HepG2 (cell line): ENCODE measurements at regions not wholly inside any gene's neighbourhood (a gene's known extent, or its start where the extent isn't known, plus 50 kb on each side); places are given as distances from the start of the nearest gene placed in this dataset.

ENCODE experiments used
- CSRNP2 ChIP-seq: sonication (generic); formaldehyde crosslinking; conservative IDR thresholded peaks from 2 replicates; pipeline ENCODE4 v1.8.0; 2022; ENCODE audit warnings: low read depth, missing genetic modification reagents
- FOSL1 ChIP-seq: sonication (generic); formaldehyde crosslinking; IDR thresholded peaks from 2 replicates; pipeline ENCODE4 v1.9.0; 2021; ENCODE audit warnings: missing genetic modification reagents, borderline replicate concordance
- FOXA1 ChIP-seq, 2 experiments: fragments of 450-650 bp in 1 of 2; sonication (generic) in 1 of 2; formaldehyde crosslinking in 1 of 2; IDR thresholded peaks; 2 replicates each; pipeline versions ENCODE4 v1.4.0 to v1.6.1; 2016 to 2020; ENCODE audit warnings: missing genetic modification reagents in 1 of 2
- TEAD3 ChIP-seq: optimal IDR thresholded peaks from 2 replicates; pipeline ENCODE3; 2016; ENCODE audit warnings: borderline replicate concordance
- ZFP36L1 ChIP-seq: sonication (generic); formaldehyde crosslinking; IDR thresholded peaks from 2 replicates; pipeline ENCODE4 v1.8.0; 2022; ENCODE audit warnings: mild to moderate bottlenecking, missing genetic modification reagents, moderate library complexity
- ZNF24 ChIP-seq: fragments of 450-650 bp; IDR thresholded peaks from 2 replicates; pipeline ENCODE4 v1.6.1; 2017; ENCODE audit warnings: antibody characterized with exemption, mild to moderate bottlenecking
- ZNF496 ChIP-seq: sonication (generic); formaldehyde crosslinking; IDR thresholded peaks from 2 replicates; pipeline ENCODE4 v1.8.1; 2023; ENCODE audit warnings: mild to moderate bottlenecking, moderate library complexity, missing genetic modification reagents; ENCODE audit not compliant: insufficient replicate concordance
- ZNF503 ChIP-seq: sonication (generic); formaldehyde crosslinking; IDR thresholded peaks from 2 replicates; pipeline ENCODE4 v1.4.0; 2020; ENCODE audit warnings: missing genetic modification reagents

- TF ChIP-seq TEAD3 (CRISPR knock-in tag) (no peak), ZNF496 (CRISPR knock-in tag) (no peak), CSRNP2 (CRISPR knock-in tag) (no peak), ZNF24 (no peak), FOXA1 (IDR thresholded peaks at IDR 0.05) (no peak), FOXA1 (CRISPR knock-in tag; IDR thresholded peaks at IDR 0.05) (no peak), FOSL1 (CRISPR knock-in tag) (no peak), ZFP36L1 (no peak), ZNF503 (CRISPR knock-in tag) (no peak)
These were observed 206.7 kb upstream of the CAMK1G start for GRCh38 chr1:209376774-209377173.
